HUES6 (cell line): ENCODE measurements at regions not wholly inside any gene's neighbourhood (a gene's known extent, or its start where the extent isn't known, plus 50 kb on each side); places are given as distances from the start of the nearest gene placed in this dataset.

ENCODE experiments used
- H3K27ac ChIP-seq: 2 replicates; pipeline ENCODE4 v1.7.0; 2013; ENCODE audit warnings: low read depth, mild to moderate bottlenecking, low read length, inconsistent platforms
- H3K27me3 ChIP-seq: 2 replicates; pipeline ENCODE4 v1.6.1; 2013; ENCODE audit warnings: low read length; ENCODE audit not compliant: control insufficient read depth, insufficient read depth
- H3K36me3 ChIP-seq: 2 replicates; pipeline ENCODE4 v1.6.1; 2013; ENCODE audit warnings: low read length; ENCODE audit not compliant: control insufficient read depth, insufficient read depth
- H3K4me1 ChIP-seq: 2 replicates; pipeline ENCODE4 v1.6.1; 2013; ENCODE audit warnings: low read length; ENCODE audit not compliant: control insufficient read depth, insufficient read depth
- H3K4me3 ChIP-seq: 2 replicates; pipeline ENCODE4 v1.5.1; 2013; ENCODE audit warnings: low read depth, low read length
- H3K9ac ChIP-seq: one replicate; pipeline ENCODE4 v1.6.1; 2013; ENCODE audit warnings: mild to moderate bottlenecking, low read length
- H3K9me3 ChIP-seq: 2 replicates; pipeline ENCODE4 v1.6.1; 2013; ENCODE audit warnings: low read depth, low read length; ENCODE audit not compliant: control insufficient read depth, insufficient read depth

GRCh38 chr2:35293261-35293660, 1062.3 kb upstream of the CRIM1 start:
- Histone ChIP-seq H3K9ac (no peak overlapping the region), H3K27me3 (no peaks in the 10 kb centered on the region), H3K27ac (no peak overlapping the region), H3K4me3 (no peak overlapping the region), H3K9me3 (no peaks in the 10 kb centered on the region), H3K36me3 (no peaks in the 10 kb centered on the region), H3K4me1 (peaks cover 13% of the 10 kb centered on the region; the same call in 1 of the 2 replicates)

- Histone ChIP-seq H3K27me3 (no peaks in the 10 kb centered on the region), H3K9ac (no peak overlapping the region), H3K36me3 (no peaks in the 10 kb centered on the region), H3K4me3 (no peak overlapping the region), H3K9me3 (no peaks in the 10 kb centered on the region), H3K27ac (no peak overlapping the region), H3K4me1 (peaks cover 13% of the 10 kb centered on the region; the same call in 1 of the 2 replicates)
Measured at GRCh38 chr2:35292199-35292598, 1063.4 kb upstream of the CRIM1 start.

GRCh38 chr2:35281702-35282101, 1073.9 kb upstream of the CRIM1 start:
- no peak overlapping the region for H3K4me3 ChIP-seq
- no peak overlapping the region for H3K9ac ChIP-seq
- H3K36me3 ChIP-seq: no peaks in the 10 kb centered on the region
- no peaks in the 10 kb centered on the region for H3K9me3 ChIP-seq
- no peak overlapping the region for H3K27ac ChIP-seq
- no peaks in the 10 kb centered on the region for H3K27me3 ChIP-seq
- H3K4me1 ChIP-seq: no peaks in the 10 kb centered on the region

GRCh38 chr2:35255826-35256225, 1099.8 kb upstream of the CRIM1 start:
- Histone ChIP-seq H3K4me1 (no peaks in the 10 kb centered on the region), H3K9me3 (no peaks in the 10 kb centered on the region), H3K27ac (no peak overlapping the region), H3K4me3 (no peak overlapping the region), H3K9ac (no peak overlapping the region), H3K27me3 (no peaks in the 10 kb centered on the region), H3K36me3 (no peaks in the 10 kb centered on the region)

- Histone ChIP-seq H3K27ac (no peak overlapping the region), H3K36me3 (0 out of 2 replicates have a peak, but pooled peaks cover 3% of the 10 kb centered on the region), H3K4me1 (no peaks in the 10 kb centered on the region), H3K9me3 (peaks cover 20% of the 10 kb centered on the region), H3K9ac (no peak overlapping the region), H3K27me3 (no peaks in the 10 kb centered on the region), H3K4me3 (no peak overlapping the region)
Measured at GRCh38 chr2:35251156-35251555, 1104.4 kb upstream of the CRIM1 start.

GRCh38 chr2:35246702-35247101, 1108.9 kb upstream of the CRIM1 start:
- Histone ChIP-seq H3K27ac (no peak overlapping the region), H3K27me3 (no peaks in the 10 kb centered on the region), H3K4me1 (no peaks in the 10 kb centered on the region), H3K9ac (no peak overlapping the region), H3K9me3 (peaks cover 20% of the 10 kb centered on the region), H3K36me3 (0 out of 2 replicates have a peak, but pooled peaks cover 3% of the 10 kb centered on the region), H3K4me3 (no peak overlapping the region)

- Histone ChIP-seq H3K36me3 (no peaks in the 10 kb centered on the region), H3K27me3 (no peaks in the 10 kb centered on the region), H3K4me1 (peaks cover 16% of the 10 kb centered on the region), H3K27ac (peak overlapping the region; percentile 67), H3K4me3 (no peak overlapping the region), H3K9me3 (peaks cover 6% of the 10 kb centered on the region), H3K9ac (no peak overlapping the region)
Measured at GRCh38 chr2:35228584-35228983, 1127.0 kb upstream of the CRIM1 start.

GRCh38 chr2:35220461-35220860, 1135.1 kb upstream of the CRIM1 start:
- Histone ChIP-seq H3K4me3 (no peak overlapping the region), H3K4me1 (no peaks in the 10 kb centered on the region)

GRCh38 chr2:35204881-35205280, 1150.7 kb upstream of the CRIM1 start:
- H3K4me3 ChIP-seq: no peak overlapping the region
- no peaks in the 10 kb centered on the region for H3K4me1 ChIP-seq
- no peaks in the 10 kb centered on the region for H3K36me3 ChIP-seq
- no peaks in the 10 kb centered on the region for H3K9me3 ChIP-seq
- no peaks in the 10 kb centered on the region for H3K27me3 ChIP-seq
- no peak overlapping the region for H3K27ac ChIP-seq
- H3K9ac ChIP-seq: no peak overlapping the region

More at GRCh38 chr2:35220461-35220860, 1135.1 kb upstream of the CRIM1 start:
- Histone ChIP-seq H3K27me3 (no peaks in the 10 kb centered on the region), H3K9me3 (peaks cover 18% of the 10 kb centered on the region), H3K27ac (no peak overlapping the region), H3K36me3 (no peaks in the 10 kb centered on the region), H3K9ac (no peak overlapping the region)

- Histone ChIP-seq H3K27me3 (no peaks in the 10 kb centered on the region), H3K4me1 (no peaks in the 10 kb centered on the region), H3K4me3 (no peak overlapping the region), H3K36me3 (no peaks in the 10 kb centered on the region), H3K9me3 (no peaks in the 10 kb centered on the region; the same call in 1 of the 2 replicates), H3K9ac (no peak overlapping the region), H3K27ac (no peak overlapping the region)
Measured at GRCh38 chr2:35204323-35204722, 1151.3 kb upstream of the CRIM1 start.

GRCh38 chr2:35199298-35199697, 1156.3 kb upstream of the CRIM1 start:
- Histone ChIP-seq H3K4me1 (no peaks in the 10 kb centered on the region), H3K9ac (no peak overlapping the region), H3K27me3 (no peaks in the 10 kb centered on the region), H3K4me3 (no peak overlapping the region), H3K27ac (no peak overlapping the region), H3K36me3 (no peaks in the 10 kb centered on the region), H3K9me3 (peaks cover 4% of the 10 kb centered on the region; the same call in 1 of the 2 replicates)
